ENCODE measurements at regions not wholly inside any gene's neighbourhood (a gene's known extent, or its start where the extent isn't known, plus 50 kb on each side); places are given as distances from the start of the nearest gene placed in this dataset.
"Not testable (repeated sequence)": the region's sequence is repeated elsewhere in the genome, so short reads cannot be mapped to it uniquely, and the experiment has no call there.

DNA sequence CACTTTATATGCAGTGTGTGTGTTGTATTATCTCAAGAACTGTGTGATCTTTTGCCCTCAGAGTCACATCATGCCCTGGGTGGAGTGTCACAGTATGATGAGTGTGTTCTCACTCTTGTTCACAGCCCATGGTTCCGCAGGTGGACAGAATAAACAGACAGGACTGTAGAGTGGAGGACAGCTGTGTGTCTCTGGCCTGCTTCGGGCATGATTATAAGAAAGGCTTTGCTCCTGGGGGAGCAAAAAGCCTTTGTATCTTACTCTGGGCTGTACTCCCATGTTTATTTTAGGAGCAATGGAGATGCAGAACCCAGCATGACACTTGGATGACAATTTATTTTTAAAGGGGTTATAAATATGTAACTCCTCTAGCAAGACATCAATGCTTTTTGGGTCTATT, 371.7 kb upstream of the MEX3C start:
- in situ Hi-C loops (cut with HindIII; ENCODE audit: low sequenced_read_pairs) = no loop called here
- DNase-seq (ENCODE audit: low read depth, low spot score) = no peak
- no peak overlapping the region for H3K4me3 ChIP-seq (ENCODE audit: low read depth, low read length)
- TF ChIP-seq, protein P1, sequence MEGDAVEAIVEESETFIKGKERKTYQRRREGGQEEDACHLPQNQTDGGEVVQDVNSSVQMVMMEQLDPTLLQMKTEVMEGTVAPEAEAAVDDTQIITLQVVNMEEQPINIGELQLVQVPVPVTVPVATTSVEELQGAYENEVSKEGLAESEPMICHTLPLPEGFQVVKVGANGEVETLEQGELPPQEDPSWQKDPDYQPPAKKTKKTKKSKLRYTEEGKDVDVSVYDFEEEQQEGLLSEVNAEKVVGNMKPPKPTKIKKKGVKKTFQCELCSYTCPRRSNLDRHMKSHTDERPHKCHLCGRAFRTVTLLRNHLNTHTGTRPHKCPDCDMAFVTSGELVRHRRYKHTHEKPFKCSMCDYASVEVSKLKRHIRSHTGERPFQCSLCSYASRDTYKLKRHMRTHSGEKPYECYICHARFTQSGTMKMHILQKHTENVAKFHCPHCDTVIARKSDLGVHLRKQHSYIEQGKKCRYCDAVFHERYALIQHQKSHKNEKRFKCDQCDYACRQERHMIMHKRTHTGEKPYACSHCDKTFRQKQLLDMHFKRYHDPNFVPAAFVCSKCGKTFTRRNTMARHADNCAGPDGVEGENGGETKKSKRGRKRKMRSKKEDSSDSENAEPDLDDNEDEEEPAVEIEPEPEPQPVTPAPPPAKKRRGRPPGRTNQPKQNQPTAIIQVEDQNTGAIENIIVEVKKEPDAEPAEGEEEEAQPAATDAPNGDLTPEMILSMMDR (IDR thresholded peaks at IDR 0.05; ENCODE audit: low read depth, low read length) = no peak

DNA sequence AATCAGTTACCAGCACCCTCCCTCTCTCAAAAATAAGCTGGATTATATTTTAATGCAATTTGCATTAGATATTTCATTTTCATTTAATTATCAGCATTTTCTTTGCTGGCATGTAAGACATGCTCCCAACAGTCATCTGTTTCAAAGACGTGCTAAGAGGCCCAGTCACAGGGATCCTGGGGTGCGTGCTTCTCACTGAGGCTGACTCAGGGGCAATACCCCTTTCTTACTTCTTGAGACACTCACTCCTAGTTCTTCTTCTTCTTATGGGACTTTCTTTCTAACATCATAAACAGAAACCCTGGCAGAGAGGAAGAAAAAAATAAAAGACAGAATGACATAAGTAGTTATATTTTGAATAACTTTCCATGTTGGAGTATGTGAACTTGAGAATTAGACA, 372.1 kb upstream of the MEX3C start:
- no peak overlapping the region for H3K4me3 ChIP-seq (ENCODE audit: low read depth, low read length)
- DNase-seq (ENCODE audit: low read depth, low spot score) = no peak
- TF ChIP-seq, protein P1 (IDR thresholded peaks at IDR 0.05; ENCODE audit: low read depth, low read length) = no peak
- in situ Hi-C loops (cut with HindIII; ENCODE audit: low sequenced_read_pairs) = no loop called here

DNA sequence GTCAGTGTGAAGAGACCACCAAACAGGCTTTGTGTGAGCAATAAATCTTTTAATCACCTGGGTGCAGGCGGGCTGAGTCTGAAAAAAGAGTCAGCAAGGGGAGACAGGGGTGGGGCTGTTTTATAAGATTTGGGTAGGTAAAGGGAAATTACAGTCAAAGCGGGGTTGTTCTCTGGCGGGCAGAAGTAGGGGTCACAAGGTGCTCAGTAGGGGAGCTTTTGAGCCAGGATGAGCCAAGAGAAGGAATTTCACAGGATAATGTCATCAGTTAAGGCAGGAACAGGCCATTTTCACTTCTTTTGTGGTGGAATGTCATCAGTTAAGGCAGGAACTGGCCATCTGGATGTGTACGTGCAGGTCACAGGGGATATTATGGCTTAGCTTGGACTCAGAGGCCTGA, 372.6 kb upstream of the MEX3C start:
- H3K4me3 ChIP-seq (ENCODE audit: low read depth, low read length); DNase-seq (ENCODE audit: low read depth, low spot score); in situ Hi-C loops (cut with HindIII; ENCODE audit: low sequenced_read_pairs): not testable (repeated sequence)

DNA sequence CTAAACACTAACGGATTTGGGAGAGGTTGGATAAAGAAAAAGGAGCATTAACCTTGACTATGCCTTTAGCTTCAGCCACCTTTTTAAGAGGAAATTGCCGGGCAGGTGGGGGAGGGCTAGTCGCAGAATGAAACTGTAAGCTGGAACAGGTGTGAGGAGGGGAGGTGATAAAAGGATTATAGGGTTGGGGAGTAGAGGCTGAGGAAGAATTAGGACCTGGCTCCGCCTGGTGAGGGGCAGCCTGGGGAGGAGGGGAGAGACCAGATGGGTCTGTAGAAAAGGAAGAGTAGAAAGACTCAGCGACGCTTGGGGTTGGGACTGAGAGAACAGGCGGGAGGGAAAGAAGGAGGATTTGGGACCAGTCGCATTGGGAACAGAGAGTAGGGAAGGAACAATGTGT, 376.4 kb upstream of the MEX3C start:
- in situ Hi-C loops (cut with HindIII; ENCODE audit: low sequenced_read_pairs); H3K4me3 ChIP-seq (ENCODE audit: low read depth, low read length); DNase-seq (ENCODE audit: low read depth, low spot score): not testable (repeated sequence)

DNA sequence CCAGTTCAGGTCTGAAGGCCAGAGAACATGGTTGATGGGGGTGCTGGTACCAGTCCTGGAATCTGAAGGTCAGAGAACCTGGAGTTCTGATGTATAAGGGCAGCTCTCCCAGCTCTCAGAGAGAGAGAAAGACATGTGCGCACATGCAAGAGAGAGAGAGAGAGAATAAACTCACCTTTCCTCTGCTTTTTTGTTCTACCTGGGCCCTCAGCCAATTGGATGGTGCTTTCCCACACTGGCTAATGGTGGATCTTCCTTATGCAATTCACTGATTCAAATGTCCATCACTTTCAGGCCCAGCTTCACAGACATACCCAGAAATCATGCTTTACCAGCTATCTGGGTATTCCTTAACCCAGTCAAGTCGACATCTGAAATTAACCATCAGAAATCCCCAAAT, 377.7 kb upstream of the MEX3C start:
- TF ChIP-seq, protein P1 (IDR thresholded peaks at IDR 0.05; ENCODE audit: low read depth, low read length) = no peak
- DNase-seq (ENCODE audit: low read depth, low spot score) = no peak
- no peak overlapping the region for H3K4me3 ChIP-seq (ENCODE audit: low read depth, low read length)
- in situ Hi-C loops (cut with HindIII; ENCODE audit: low sequenced_read_pairs) = no loop called here

DNA sequence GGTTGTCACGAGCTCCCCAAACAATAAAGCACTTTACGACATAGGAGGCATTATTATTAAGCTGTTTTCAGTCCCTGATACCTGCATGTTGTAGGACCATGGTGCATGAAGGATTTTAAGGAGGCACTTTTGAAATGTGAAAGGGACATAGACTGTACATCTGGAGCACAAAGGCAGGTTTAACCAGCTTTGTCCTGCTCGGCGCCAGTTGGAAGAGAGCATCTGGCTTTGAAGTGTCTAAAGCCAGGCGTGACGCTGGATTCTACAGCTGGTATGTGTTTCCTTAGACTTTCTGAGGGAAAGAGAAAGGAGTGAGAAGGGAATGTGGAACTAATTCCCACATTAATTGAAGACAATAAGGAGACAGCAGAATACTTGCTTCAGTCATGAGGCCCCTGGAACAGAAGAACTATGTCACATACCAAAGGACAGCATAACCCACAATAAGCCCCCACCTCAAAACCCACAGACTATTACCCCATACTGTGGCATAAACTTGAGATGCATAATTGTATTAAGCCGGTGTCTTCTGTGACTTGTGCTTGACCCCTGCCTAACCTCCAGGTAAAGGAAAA, 381.0 kb upstream of the MEX3C start:
- no peak overlapping the region for H3K4me3 ChIP-seq (ENCODE audit: low read depth, low read length)
- in situ Hi-C loops (cut with HindIII; ENCODE audit: low sequenced_read_pairs) = no loop called here
- TF ChIP-seq, protein P1 (IDR thresholded peaks at IDR 0.05; ENCODE audit: low read depth, low read length) = no peak
- no peak for DNase-seq (ENCODE audit: low read depth, low spot score)

DNA sequence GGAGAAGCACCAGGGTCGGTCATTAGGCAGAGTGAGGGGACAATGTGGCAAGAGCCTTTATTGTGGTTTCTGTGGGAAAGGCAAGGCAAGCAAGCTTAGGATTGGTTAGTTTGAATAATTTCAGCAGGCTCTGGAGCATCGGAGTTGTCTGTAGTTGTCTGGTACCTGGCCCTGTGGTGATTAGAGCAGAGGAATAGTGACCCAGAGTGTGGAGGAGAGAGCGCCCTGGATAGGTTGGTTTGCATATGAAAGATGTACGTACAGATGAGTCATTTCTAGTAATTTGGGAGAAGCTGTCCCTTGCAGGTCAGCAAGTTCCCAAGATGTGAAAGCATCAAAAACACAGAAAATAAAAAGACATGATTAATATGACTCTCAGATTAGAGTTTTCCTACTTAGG, 383.1 kb upstream of the MEX3C start:
- in situ Hi-C loops (cut with HindIII; ENCODE audit: low sequenced_read_pairs) = no loop called here
- TF ChIP-seq, protein P1 (IDR thresholded peaks at IDR 0.05; ENCODE audit: low read depth, low read length) = no peak
- DNase-seq (ENCODE audit: low read depth, low spot score) = no peak
- H3K4me3 ChIP-seq (ENCODE audit: low read depth, low read length) = no peak overlapping the region

DNA sequence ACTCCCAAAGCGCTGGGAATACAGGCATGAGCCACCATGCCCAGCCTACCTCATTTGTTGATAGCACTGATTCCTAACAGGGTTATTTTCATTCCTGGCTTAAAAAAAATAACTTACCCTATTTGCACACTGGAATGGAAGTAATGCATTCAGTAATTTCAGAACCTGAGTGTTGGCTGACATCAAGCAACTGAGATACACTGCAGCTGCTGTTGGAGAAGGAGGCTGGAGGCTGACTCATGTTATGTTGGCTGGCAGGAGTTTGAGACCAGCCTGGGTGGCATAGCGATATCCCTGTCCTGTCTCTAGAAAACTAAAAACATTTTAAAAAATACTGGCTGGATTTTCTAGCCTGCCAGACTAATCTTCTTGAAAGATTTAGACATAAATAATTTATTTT, 385.1 kb upstream of the MEX3C start:
- in situ Hi-C loops (cut with HindIII; ENCODE audit: low sequenced_read_pairs) = no loop called here
- TF ChIP-seq, protein P1 (IDR thresholded peaks at IDR 0.05; ENCODE audit: low read depth, low read length) = no peak
- DNase-seq (ENCODE audit: low read depth, low spot score) = no peak
- no peak overlapping the region for H3K4me3 ChIP-seq (ENCODE audit: low read depth, low read length)
